Kidney (tissue), 13 donors: ENCODE measurements at regions not wholly inside any gene's neighbourhood (a gene's known extent, or its start where the extent isn't known, plus 50 kb on each side); places are given as distances from the start of the nearest gene placed in this dataset.

Source experiments
- DNase-seq, 5 donors: peaks; one replicate each; pipeline ENCODE4 v3.0.0-alpha.2; 2013 to 2020
- FAIRE-seq: peaks from 2 replicates; lab custom pipeline; 2012; peaks lifted over from hg19 to GRCh38; lab: Jason Lieb, UNC
- H3K27ac ChIP-seq, 2 donors: one replicate each; pipeline ENCODE4 v1.7.0; 2013; ENCODE audit warnings: low read depth in 2 of 2, low read length in 2 of 2, inconsistent platforms in 1 of 2
- H3K27me3 ChIP-seq: one replicate; pipeline ENCODE4 v1.7.1; 2013; ENCODE audit warnings: low read length, inconsistent platforms; ENCODE audit not compliant: control insufficient read depth, insufficient read depth
- H3K36me3 ChIP-seq, 3 donors: one replicate each; pipeline versions ENCODE4 v1.7.0 to v1.7.1; 2013; ENCODE audit warnings: low read length in 3 of 3, control low read depth in 1 of 3, inconsistent platforms in 1 of 3; ENCODE audit not compliant: insufficient read depth in 3 of 3, control insufficient read depth in 2 of 3
- H3K4me1 ChIP-seq, 3 donors: one replicate each; pipeline versions ENCODE4 v1.7.0 to v1.7.1; 2013; ENCODE audit warnings: low read length in 3 of 3, inconsistent platforms in 1 of 3, low read depth in 1 of 3; ENCODE audit not compliant: control insufficient read depth in 2 of 3, insufficient read depth in 2 of 3
- H3K4me3 ChIP-seq, 3 donors: one replicate each; pipeline versions ENCODE4 v1.7.0 to v1.8.1; 2013; ENCODE audit warnings: low read length in 3 of 3, control low read depth in 1 of 3, inconsistent platforms in 1 of 3
- H3K9ac ChIP-seq, 3 donors: one replicate each; pipeline versions ENCODE4 v1.7.0 to v1.7.1; 2013; ENCODE audit warnings: low read length in 3 of 3, control low read depth in 1 of 3, inconsistent platforms in 1 of 3
- H3K9me3 ChIP-seq, 3 donors: one replicate each; pipeline versions ENCODE4 v1.7.0 to v1.7.1; 2013; ENCODE audit warnings: low read length in 3 of 3, control low read depth in 1 of 3, inconsistent platforms in 1 of 3; ENCODE audit not compliant: control insufficient read depth in 2 of 3, insufficient read depth in 1 of 3
- CTCF ChIP-seq: IDR thresholded peaks from 3 replicates; pipeline ENCODE4 v1.5.1; 2012; ENCODE audit warnings: mild to moderate bottlenecking, moderate library complexity, borderline replicate concordance; ENCODE audit not compliant: insufficient read depth; ENCODE audit errors: extremely low read depth
- intact Hi-C: fragments of 100-400 bp; cut with DNase I; formaldehyde crosslinking; loops from one replicate; pipeline ENCODE4 v1.11.1; 2022
- donor health status: control.
- donor health status: control.
- donor health status: control.
- donor health status: control.
- donor health status: control.
- donor health status: DM: yes; HTN: yes; CAD: no.
- donor health status: Normal renal cell carcinoma (clear cell type).

GRCh38 chr6:44009425-44010321, 117.6 kb downstream of the MRPL14 start:
- intact Hi-C loops, result no loop called here
- H3K36me3 ChIP-seq, result no peaks in the 10 kb centered on the region
- no peak overlapping the region for H3K4me3 ChIP-seq
- TF ChIP-seq CTCF, result no peak
- H3K9me3 ChIP-seq, result no peaks in the 10 kb centered on the region
- H3K27me3 ChIP-seq, result no peaks in the 10 kb centered on the region
- peaks cover 0 to 15% (median 11%) of the 10 kb centered on the region in 3 donors for H3K4me1 ChIP-seq
- no peak overlapping the region for H3K27ac ChIP-seq
- no peak overlapping the region for H3K9ac ChIP-seq
- no peak for FAIRE-seq
- DNase-seq, result peak in 2 of 5 donors; percentile 2 to 61

DNA sequence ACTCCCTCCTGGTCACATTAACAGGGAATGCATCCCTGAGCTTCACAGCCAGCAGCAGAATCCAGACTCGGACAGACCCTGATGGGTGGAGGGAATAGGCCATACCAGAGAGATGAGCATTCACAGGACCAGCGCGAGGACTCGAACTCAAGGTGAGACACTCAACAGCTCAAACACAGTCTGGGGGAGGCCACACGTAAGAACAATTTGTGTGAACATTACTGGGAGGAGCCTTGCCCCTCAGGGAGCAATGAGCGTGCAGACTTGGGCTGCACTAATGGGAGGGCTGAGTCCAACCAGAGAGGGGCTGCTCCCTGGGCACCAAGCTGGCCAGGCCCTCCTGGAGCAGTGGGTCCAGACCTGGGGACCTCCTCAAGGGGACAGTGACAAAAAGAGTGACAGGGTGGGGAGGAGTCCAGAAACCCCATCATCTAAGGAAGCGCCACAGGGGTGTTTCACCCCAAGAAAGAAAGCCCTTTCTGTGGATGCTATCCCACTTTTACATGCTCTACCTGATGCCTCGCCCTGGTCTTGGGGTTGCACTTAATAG, 118.4 kb downstream of the MRPL14 start:
- TF ChIP-seq CTCF, result no peak
- no peak overlapping the region for H3K4me3 ChIP-seq

GRCh38 chr6:44007818-44008621, 119.2 kb downstream of the MRPL14 start:
- no peak for TF ChIP-seq CTCF
- H3K4me3 ChIP-seq, result no peak overlapping the region
- H3K9me3 ChIP-seq, result no peaks in the 10 kb centered on the region
- peaks cover 0 to 19% (median 17%) of the 10 kb centered on the region in 3 donors for H3K4me1 ChIP-seq
- intact Hi-C loops, result no loop called here
- no peak for FAIRE-seq
- no peaks in the 10 kb centered on the region for H3K36me3 ChIP-seq
- DNase-seq, result peak in 3 of 5 donors; percentile 5 to 58 (median 33)
- H3K27ac ChIP-seq, result no peak overlapping the region
- H3K9ac ChIP-seq, result no peak overlapping the region
- no peaks in the 10 kb centered on the region for H3K27me3 ChIP-seq

More for the DNA sequence above, 118.4 kb downstream of the MRPL14 start:
- Histone ChIP-seq H3K36me3 (no peaks in the 10 kb centered on the region), H3K9me3 (no peaks in the 10 kb centered on the region), H3K4me1 (peaks cover 0 to 16% (median 13%) of the 10 kb centered on the region in 3 donors), H3K9ac (no peak overlapping the region), H3K27ac (no peak overlapping the region), H3K27me3 (no peaks in the 10 kb centered on the region)
- no peak for FAIRE-seq
- intact Hi-C loops, result no loop called here
- DNase-seq, result peak in 1 of 5 donors; percentile 31
